ENCODE measurements at regions not wholly inside any gene's neighbourhood (a gene's known extent, or its start where the extent isn't known, plus 50 kb on each side); places are given as distances from the start of the nearest gene placed in this dataset.

DNA sequence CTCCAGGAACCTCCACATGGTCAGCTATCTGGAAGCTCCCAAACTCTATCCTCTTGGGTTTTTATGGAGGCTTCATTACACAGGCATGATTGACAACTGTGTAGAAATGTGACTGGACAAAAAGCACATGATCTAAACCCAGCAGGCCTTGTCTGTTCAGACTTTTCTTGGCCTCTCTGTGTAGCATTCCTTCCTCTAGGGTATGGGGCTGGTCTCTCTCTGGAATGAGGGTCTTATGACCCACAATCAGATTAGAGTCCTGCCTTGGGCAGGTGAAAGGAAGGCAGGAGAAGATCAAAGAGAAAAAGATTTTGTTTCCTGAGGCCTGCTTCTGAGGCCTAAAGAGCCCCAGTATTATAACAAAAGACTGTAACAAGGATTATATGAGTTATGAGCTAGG, 162.7 kb downstream of the SP3 start:
- no peak for DNase-seq
- no peaks in the 10 kb centered on the region for H3K9me3 Mint-ChIP-seq

GRCh38 chr2:173803449-173803848, 161.7 kb downstream of the SP3 start:
- Histone ChIP-seq H3K27ac (ENCODE audit: low read depth, low read length) (no peak overlapping the region), H3K36me3 (ENCODE audit: control insufficient read depth, insufficient read depth, low read length) (no peaks in the 10 kb centered on the region), H3K9me3 (ENCODE audit: control insufficient read depth, low read length) (no peaks in the 10 kb centered on the region), H3K4me3 (ENCODE audit: low read length) (no peak overlapping the region), H3K9ac (ENCODE audit: extremely low read depth, low read length, poor library complexity, severe bottlenecking) (no peak overlapping the region), H3K4me1 (ENCODE audit: control insufficient read depth, insufficient read depth, low read length) (no peaks in the 10 kb centered on the region), H3K27me3 (ENCODE audit: control insufficient read depth, insufficient read depth, low read length, poor library complexity, severe bottlenecking) (no peaks in the 10 kb centered on the region)
- no peaks in the 10 kb centered on the region for H3K27me3 Mint-ChIP-seq (ENCODE audit: insufficient read depth)
- no peak for DNase-seq
- peaks cover 4% of the 10 kb centered on the region for H3K9me3 Mint-ChIP-seq
- TF ChIP-seq CTCF (conservative IDR thresholded peaks at IDR 0.05), result no peak
- H3K27ac Mint-ChIP-seq, result no peak overlapping the region
- no peaks in the 10 kb centered on the region for H3K36me3 Mint-ChIP-seq (ENCODE audit: low read depth)
- H3K4me1 Mint-ChIP-seq, result peaks cover 11% of the 10 kb centered on the region
- H3K4me3 Mint-ChIP-seq, result no peak overlapping the region
- WGBS, 2 experiments (ENCODE audit: insufficient coverage in 1 of 2, insufficient read length in 1 of 2), result 90% methylated on average over 1 of the region's 1 CpG; no CpG with 5 or more reads in 1 of the 2 experiments

More for the DNA sequence above, 162.7 kb downstream of the SP3 start:
- Histone ChIP-seq H3K9me3 (ENCODE audit: control insufficient read depth, low read length) (no peaks in the 10 kb centered on the region), H3K4me1 (ENCODE audit: control insufficient read depth, insufficient read depth, low read length) (no peaks in the 10 kb centered on the region), H3K27me3 (ENCODE audit: control insufficient read depth, insufficient read depth, low read length, poor library complexity, severe bottlenecking) (no peaks in the 10 kb centered on the region), H3K36me3 (ENCODE audit: control insufficient read depth, insufficient read depth, low read length) (no peaks in the 10 kb centered on the region), H3K4me3 (ENCODE audit: low read length) (no peak overlapping the region), H3K9ac (ENCODE audit: extremely low read depth, low read length, poor library complexity, severe bottlenecking) (no peak overlapping the region), H3K27ac (ENCODE audit: low read depth, low read length) (no peak overlapping the region)
- Mint-ChIP-seq H3K4me1 (peaks cover 11% of the 10 kb centered on the region), H3K36me3 (ENCODE audit: low read depth) (no peaks in the 10 kb centered on the region), H3K27ac (peak overlapping the region; percentile 69), H3K27me3 (ENCODE audit: insufficient read depth) (no peaks in the 10 kb centered on the region), H3K4me3 (no peak overlapping the region)
- TF ChIP-seq CTCF (conservative IDR thresholded peaks at IDR 0.05), result peak; percentile 72

DNA sequence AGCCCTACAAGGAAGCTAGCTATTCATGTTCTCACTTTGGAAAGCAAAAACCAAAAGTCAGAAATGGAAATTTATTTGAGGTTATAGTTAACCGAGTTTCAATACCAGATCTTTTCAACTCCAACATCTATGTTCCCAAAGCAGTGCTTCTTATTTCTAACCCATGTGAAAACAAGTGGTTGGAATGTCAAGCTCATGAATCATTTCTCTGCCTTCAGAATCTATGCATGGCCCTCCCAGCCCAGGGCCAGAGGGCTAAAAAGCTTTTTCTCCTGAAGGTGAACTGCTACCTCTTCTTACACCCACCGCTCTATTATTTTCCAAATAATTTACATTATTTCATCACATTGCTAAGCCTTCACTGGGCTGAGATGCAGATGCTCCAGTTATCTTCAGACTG, 158.4 kb downstream of the SP3 start:
- no peaks in the 10 kb centered on the region for H3K36me3 ChIP-seq (ENCODE audit: control insufficient read depth, insufficient read depth, low read length)
- H3K4me3 ChIP-seq (ENCODE audit: low read length), result no peak overlapping the region
- H3K27ac ChIP-seq (ENCODE audit: low read depth, low read length), result no peak overlapping the region
- H3K9ac ChIP-seq (ENCODE audit: extremely low read depth, low read length, poor library complexity, severe bottlenecking), result no peak overlapping the region
- no peak overlapping the region for H3K27ac Mint-ChIP-seq
- H3K4me1 Mint-ChIP-seq, result peaks cover 11% of the 10 kb centered on the region
- DNase-seq, result no peak
- no peak overlapping the region for H3K4me3 Mint-ChIP-seq
- H3K9me3 ChIP-seq (ENCODE audit: control insufficient read depth, low read length), result no peaks in the 10 kb centered on the region
- TF ChIP-seq CTCF (conservative IDR thresholded peaks at IDR 0.05), result no peak
- no peaks in the 10 kb centered on the region for H3K27me3 ChIP-seq (ENCODE audit: control insufficient read depth, insufficient read depth, low read length, poor library complexity, severe bottlenecking)
- 95 to 100% methylated on average over 1 to 2 of the region's 2 CpGs for WGBS, 2 experiments (ENCODE audit: insufficient coverage in 1 of 2, insufficient read length in 1 of 2)
- H3K27me3 Mint-ChIP-seq (ENCODE audit: insufficient read depth), result no peaks in the 10 kb centered on the region
- H3K9me3 Mint-ChIP-seq, result peaks cover 4% of the 10 kb centered on the region
- no peaks in the 10 kb centered on the region for H3K36me3 Mint-ChIP-seq (ENCODE audit: low read depth)
- H3K4me1 ChIP-seq (ENCODE audit: control insufficient read depth, insufficient read depth, low read length), result no peaks in the 10 kb centered on the region
